ENCODE measurements at regions not wholly inside any gene's neighbourhood (a gene's known extent, or its start where the extent isn't known, plus 50 kb on each side); places are given as distances from the start of the nearest gene placed in this dataset.

GRCh38 chr1:218957971-218958370, 215.7 kb upstream of the LYPLAL1 start:
- H3K9me3 Mint-ChIP-seq = no peaks in the 10 kb centered on the region
- no peaks in the 10 kb centered on the region for H3K9me3 ChIP-seq (ENCODE audit: control insufficient read depth, low read length)
- no peak overlapping the region for H3K4me3 Mint-ChIP-seq
- H3K4me3 ChIP-seq (ENCODE audit: low read length) = no peak overlapping the region
- no peaks in the 10 kb centered on the region for H3K36me3 ChIP-seq (ENCODE audit: control insufficient read depth, insufficient read depth, low read length)
- H3K27ac ChIP-seq (ENCODE audit: low read depth, low read length) = no peak overlapping the region
- peaks cover 21% of the 10 kb centered on the region for H3K4me1 Mint-ChIP-seq
- H3K27me3 Mint-ChIP-seq (ENCODE audit: insufficient read depth) = no peaks in the 10 kb centered on the region
- no peak overlapping the region for H3K27ac Mint-ChIP-seq
- TF ChIP-seq CTCF (conservative IDR thresholded peaks at IDR 0.05) = no peak
- H3K4me1 ChIP-seq (ENCODE audit: control insufficient read depth, insufficient read depth, low read length) = peaks cover 5% of the 10 kb centered on the region
- 67% methylated on average over 2 of the region's 2 CpGs; no CpG with 5 or more reads in 1 of the 2 experiments for WGBS, 2 experiments (ENCODE audit: insufficient coverage in 1 of 2, insufficient read length in 1 of 2)
- no peaks in the 10 kb centered on the region for H3K36me3 Mint-ChIP-seq (ENCODE audit: low read depth)
- DNase-seq = no peak
- no peaks in the 10 kb centered on the region for H3K27me3 ChIP-seq (ENCODE audit: control insufficient read depth, insufficient read depth, low read length, poor library complexity, severe bottlenecking)
- H3K9ac ChIP-seq (ENCODE audit: extremely low read depth, low read length, poor library complexity, severe bottlenecking) = no peak overlapping the region

GRCh38 chr1:218959784-218960183, 213.9 kb upstream of the LYPLAL1 start:
- Mint-ChIP-seq H3K4me3 (no peak overlapping the region), H3K4me1 (peaks cover 21% of the 10 kb centered on the region)
- 100% methylated on average over 1 of the region's 1 CpG; no CpG with 5 or more reads in 1 of the 2 experiments for WGBS, 2 experiments (ENCODE audit: insufficient coverage in 1 of 2, insufficient read length in 1 of 2)

GRCh38 chr1:218964471-218965185, 209.1 kb upstream of the LYPLAL1 start:
- Histone ChIP-seq H3K4me1 (ENCODE audit: control insufficient read depth, insufficient read depth, low read length) (no peaks in the 10 kb centered on the region), H3K27me3 (ENCODE audit: control insufficient read depth, insufficient read depth, low read length, poor library complexity, severe bottlenecking) (no peaks in the 10 kb centered on the region), H3K9ac (ENCODE audit: extremely low read depth, low read length, poor library complexity, severe bottlenecking) (no peak overlapping the region), H3K4me3 (ENCODE audit: low read length) (no peak overlapping the region), H3K36me3 (ENCODE audit: control insufficient read depth, insufficient read depth, low read length) (no peaks in the 10 kb centered on the region), H3K9me3 (ENCODE audit: control insufficient read depth, low read length) (peaks cover 14% of the 10 kb centered on the region), H3K27ac (ENCODE audit: low read depth, low read length) (no peak overlapping the region)
- no peak for TF ChIP-seq CTCF (conservative IDR thresholded peaks at IDR 0.05)
- peaks cover 2% of the 10 kb centered on the region for H3K27me3 Mint-ChIP-seq (ENCODE audit: insufficient read depth)
- H3K4me1 Mint-ChIP-seq = peaks cover 8% of the 10 kb centered on the region
- no peaks in the 10 kb centered on the region for H3K36me3 Mint-ChIP-seq (ENCODE audit: low read depth)
- no peaks in the 10 kb centered on the region for H3K9me3 Mint-ChIP-seq
- no peak for DNase-seq
- H3K4me3 Mint-ChIP-seq = no peak overlapping the region
- H3K27ac Mint-ChIP-seq = no peak overlapping the region
- WGBS, 2 experiments (ENCODE audit: insufficient coverage in 1 of 2, insufficient read length in 1 of 2) = 86 to 91% methylated on average over 6 to 7 of the region's 7 CpGs

More at GRCh38 chr1:218959784-218960183, 213.9 kb upstream of the LYPLAL1 start:
- Histone ChIP-seq H3K27ac (ENCODE audit: low read depth, low read length) (no peak overlapping the region), H3K9me3 (ENCODE audit: control insufficient read depth, low read length) (no peaks in the 10 kb centered on the region), H3K4me1 (ENCODE audit: control insufficient read depth, insufficient read depth, low read length) (peaks cover 5% of the 10 kb centered on the region), H3K27me3 (ENCODE audit: control insufficient read depth, insufficient read depth, low read length, poor library complexity, severe bottlenecking) (no peaks in the 10 kb centered on the region), H3K4me3 (ENCODE audit: low read length) (no peak overlapping the region), H3K9ac (ENCODE audit: extremely low read depth, low read length, poor library complexity, severe bottlenecking) (no peak overlapping the region), H3K36me3 (ENCODE audit: control insufficient read depth, insufficient read depth, low read length) (no peaks in the 10 kb centered on the region)
- Mint-ChIP-seq H3K27ac (no peak overlapping the region), H3K9me3 (no peaks in the 10 kb centered on the region), H3K27me3 (ENCODE audit: insufficient read depth) (peaks cover 2% of the 10 kb centered on the region), H3K36me3 (ENCODE audit: low read depth) (no peaks in the 10 kb centered on the region)
- no peak for DNase-seq
- no peak for TF ChIP-seq CTCF (conservative IDR thresholded peaks at IDR 0.05)

Data from endodermal cell (in vitro differentiated cells).